DND-41 (cell line): ENCODE measurements at regions not wholly inside any gene's neighbourhood (a gene's known extent, or its start where the extent isn't known, plus 50 kb on each side); places are given as distances from the start of the nearest gene placed in this dataset.

Experiments
- EZH2 ChIP-seq: IDR thresholded peaks from 3 replicates; pipeline ENCODE4 v1.6.1; 2012; ENCODE audit warnings: borderline replicate concordance, low read depth, mild to moderate bottlenecking, moderate library complexity, low read length, inconsistent platforms; ENCODE audit not compliant: severe bottlenecking
- TF ChIP-seq, protein P1 (sequence below): IDR thresholded peaks from 2 replicates; pipeline ENCODE4 v1.5.1; 2012; ENCODE audit warnings: borderline replicate concordance, low read length, moderate library complexity, mild to moderate bottlenecking; ENCODE audit not compliant: poor library complexity, severe bottlenecking; ENCODE audit errors: extremely low read depth

DNA sequence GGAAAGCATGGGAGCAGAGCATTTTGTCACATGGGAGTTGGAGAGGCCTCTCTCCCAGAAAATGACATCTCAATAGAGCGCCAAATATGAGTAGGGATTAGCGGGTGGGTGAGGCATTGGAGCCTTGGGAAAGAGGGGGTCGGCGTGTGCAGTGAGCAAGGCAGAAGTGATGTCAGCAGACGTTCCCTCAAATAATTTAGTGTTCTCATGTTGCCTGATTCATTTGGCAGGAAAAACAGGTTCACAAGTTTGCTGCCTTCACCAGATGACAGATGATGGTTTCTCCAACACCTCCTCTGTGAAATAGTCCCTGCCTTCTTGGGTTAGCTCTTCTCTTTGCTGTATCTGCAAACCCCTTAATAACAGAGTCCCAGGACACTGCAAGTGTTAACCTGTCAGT, 118.5 kb upstream of the ARHGAP20 start:
- TF ChIP-seq, protein P1, sequence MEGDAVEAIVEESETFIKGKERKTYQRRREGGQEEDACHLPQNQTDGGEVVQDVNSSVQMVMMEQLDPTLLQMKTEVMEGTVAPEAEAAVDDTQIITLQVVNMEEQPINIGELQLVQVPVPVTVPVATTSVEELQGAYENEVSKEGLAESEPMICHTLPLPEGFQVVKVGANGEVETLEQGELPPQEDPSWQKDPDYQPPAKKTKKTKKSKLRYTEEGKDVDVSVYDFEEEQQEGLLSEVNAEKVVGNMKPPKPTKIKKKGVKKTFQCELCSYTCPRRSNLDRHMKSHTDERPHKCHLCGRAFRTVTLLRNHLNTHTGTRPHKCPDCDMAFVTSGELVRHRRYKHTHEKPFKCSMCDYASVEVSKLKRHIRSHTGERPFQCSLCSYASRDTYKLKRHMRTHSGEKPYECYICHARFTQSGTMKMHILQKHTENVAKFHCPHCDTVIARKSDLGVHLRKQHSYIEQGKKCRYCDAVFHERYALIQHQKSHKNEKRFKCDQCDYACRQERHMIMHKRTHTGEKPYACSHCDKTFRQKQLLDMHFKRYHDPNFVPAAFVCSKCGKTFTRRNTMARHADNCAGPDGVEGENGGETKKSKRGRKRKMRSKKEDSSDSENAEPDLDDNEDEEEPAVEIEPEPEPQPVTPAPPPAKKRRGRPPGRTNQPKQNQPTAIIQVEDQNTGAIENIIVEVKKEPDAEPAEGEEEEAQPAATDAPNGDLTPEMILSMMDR, result no peak
- TF ChIP-seq EZH2, result no peak
